Non-pigmented ciliary epithelial cell (primary cell): ENCODE measurements at regions not wholly inside any gene's neighbourhood (a gene's known extent, or its start where the extent isn't known, plus 50 kb on each side); places are given as distances from the start of the nearest gene placed in this dataset.

Experiments
- DNase-seq: peaks from one replicate; pipeline ENCODE4 v3.0.0-alpha.2; 2010; ENCODE audit warnings: low read depth

GRCh38 chr14:53613404-53614253 lies 343.0 kb downstream of the BMP4 start:
- peak; percentile 53 for DNase-seq

- no peak for DNase-seq
These were observed 345.7 kb downstream of the BMP4 start for GRCh38 chr14:53610947-53611346.

- DNase-seq, result no peak
These were observed 347.6 kb downstream of the BMP4 start for GRCh38 chr14:53609009-53609408.

- no peak for DNase-seq
These were observed 348.3 kb downstream of the BMP4 start for GRCh38 chr14:53608369-53608768.

GRCh38 chr14:53606203-53606602 lies 350.4 kb downstream of the BMP4 start:
- no peak for DNase-seq

- DNase-seq, result no peak
These were observed 351.1 kb downstream of the BMP4 start for GRCh38 chr14:53605562-53605961.

GRCh38 chr14:53603994-53604393 lies 352.6 kb downstream of the BMP4 start:
- DNase-seq, result no peak

GRCh38 chr14:53601409-53601808 lies 355.2 kb downstream of the BMP4 start:
- DNase-seq, result no peak

GRCh38 chr14:53599221-53599945 lies 357.2 kb downstream of the BMP4 start:
- no peak for DNase-seq

- DNase-seq, result no peak
These were observed 359.6 kb downstream of the BMP4 start for GRCh38 chr14:53596853-53597525.

GRCh38 chr14:53591816-53592215 lies 364.8 kb downstream of the BMP4 start:
- no peak for DNase-seq

GRCh38 chr14:53581504-53581903 lies 375.1 kb downstream of the BMP4 start:
- DNase-seq, result no peak

GRCh38 chr14:53571641-53572328 lies 384.8 kb downstream of the BMP4 start:
- DNase-seq, result no peak

- DNase-seq, result no peak
These were observed 385.9 kb downstream of the BMP4 start for GRCh38 chr14:53570411-53571387.

GRCh38 chr14:53569446-53569845 lies 387.2 kb downstream of the BMP4 start:
- no peak for DNase-seq

GRCh38 chr14:53567236-53567780 lies 389.3 kb downstream of the BMP4 start:
- DNase-seq, result no peak

GRCh38 chr14:53564870-53565269 lies 391.8 kb downstream of the BMP4 start:
- no peak for DNase-seq

GRCh38 chr14:53563628-53564027 lies 393.0 kb downstream of the BMP4 start:
- DNase-seq, result no peak

GRCh38 chr14:53553221-53553620 lies 400.1 kb upstream of the DDHD1 start:
- no peak for DNase-seq

- DNase-seq, result no peak
These were observed 398.7 kb upstream of the DDHD1 start for GRCh38 chr14:53551862-53552261.

- no peak for DNase-seq
These were observed 397.7 kb upstream of the DDHD1 start for GRCh38 chr14:53550776-53551175.
